SK-N-SH (cell line): ENCODE measurements at regions not wholly inside any gene's neighbourhood (a gene's known extent, or its start where the extent isn't known, plus 50 kb on each side); places are given as distances from the start of the nearest gene placed in this dataset.

Experiments
- CTCF ChIA-PET: fragments of 300-600, 350-600 bp; formaldehyde crosslinking; extraction: SDS; loops from one replicate; lab custom pipeline; 2021; lab: Yijun Ruan, JAX
- POLR2A ChIA-PET: fragments of 350-600 bp; sonication (Branson Sonifier 250); formaldehyde crosslinking; extraction: SDS; loops from one replicate; lab custom pipeline; 2020; ENCODE audit warnings: antibody characterized with exemption, inconsistent platforms; lab: Yijun Ruan, JAX
- DNase-seq: peaks from one replicate; pipeline ENCODE4 v3.0.0; 2012
- H2AFZ ChIP-seq: fragments of 200-600 bp; sonication (generic); 2 replicates; pipeline ENCODE4 v1.8.1; 2016; ENCODE audit warnings: antibody characterized with exemption, mild to moderate bottlenecking, low read depth
- H3F3A ChIP-seq: fragments of 200-600 bp; sonication (generic); replicated peaks from 2 replicates; pipeline ENCODE3; 2016; ENCODE audit warnings: antibody characterized with exemption, mild to moderate bottlenecking; ENCODE audit not compliant: insufficient read depth
- H3K27ac ChIP-seq, 2 experiments: fragments of 200-500 bp in 1 of 2; fragments of 200-600 bp in 1 of 2; sonication (Bioruptor generic) in 1 of 2; sonication (generic), shearing (Covaris generic) in 1 of 2; 2 replicates each; pipeline versions ENCODE4 v1.5.1 to v1.6.1; 2014 to 2016; ENCODE audit warnings: low read depth in 2 of 2, inconsistent platforms in 1 of 2, low read length in 1 of 2, mild to moderate bottlenecking in 1 of 2, mixed read lengths in 1 of 2
- H3K27me3 ChIP-seq: fragments of 200-600 bp; sonication (generic), shearing (Covaris generic); 2 replicates; pipeline ENCODE4 v1.6.1; 2016; ENCODE audit warnings: mixed run types; ENCODE audit not compliant: insufficient read depth
- H3K36me3 ChIP-seq, 2 experiments: fragments of 200-500 bp in 1 of 2; fragments of 200-600 bp in 1 of 2; sonication (Bioruptor generic) in 1 of 2; sonication (generic) in 1 of 2; replicated peaks in 1 of 2; 2 replicates each; pipeline versions ENCODE3 to v1.5.1; 2014 to 2016; ENCODE audit warnings: low read length in 1 of 2, mild to moderate bottlenecking in 1 of 2; ENCODE audit not compliant: insufficient read depth in 2 of 2, control insufficient read depth in 1 of 2
- H3K4me1 ChIP-seq, 2 experiments: fragments of 200-500 bp in 1 of 2; fragments of 200-600 bp in 1 of 2; sonication (Bioruptor generic) in 1 of 2; sonication (generic), shearing (Covaris generic) in 1 of 2; 2 replicates each; pipeline versions ENCODE4 v1.5.1 to v1.6.1; 2014 to 2016; ENCODE audit warnings: low read depth in 1 of 2, low read length in 1 of 2, mixed run types in 1 of 2; ENCODE audit not compliant: insufficient read depth in 2 of 2, control insufficient read depth in 1 of 2
- H3K4me2 ChIP-seq: fragments of 200-600 bp; sonication (generic), shearing (Covaris generic); 2 replicates; pipeline ENCODE4 v1.6.1; 2017; ENCODE audit warnings: mixed run types
- H3K4me3 ChIP-seq, 2 experiments: fragments of 200-500 bp in 1 of 2; fragments of 200-600 bp in 1 of 2; sonication (Bioruptor generic) in 1 of 2; sonication (generic), shearing (Covaris generic) in 1 of 2; 2 replicates each; pipeline versions ENCODE4 v1.5.1 to v1.8.1; 2014 to 2016; ENCODE audit warnings: low read depth in 2 of 2, inconsistent platforms in 1 of 2, low read length in 1 of 2, mild to moderate bottlenecking in 1 of 2, mixed read lengths in 1 of 2, moderate library complexity in 1 of 2
- H3K79me2 ChIP-seq: fragments of 200-600 bp; sonication (generic); 2 replicates; pipeline ENCODE4 v1.8.1; 2017; ENCODE audit warnings: mild to moderate bottlenecking; ENCODE audit not compliant: insufficient read depth
- H3K9ac ChIP-seq: fragments of 200-600 bp; sonication (generic); 2 replicates; pipeline ENCODE4 v1.6.1; 2017; ENCODE audit warnings: mixed run types
- H3K9me2 ChIP-seq: fragments of 200-600 bp; sonication (generic); 2 replicates; pipeline ENCODE4 v1.6.1; 2017; ENCODE audit warnings: mixed run types
- H3K9me3 ChIP-seq: fragments of 200-600 bp; sonication (generic); 2 replicates; pipeline ENCODE4 v1.6.1; 2017; ENCODE audit warnings: mixed run types, mild to moderate bottlenecking, moderate library complexity
- H4K20me1 ChIP-seq: fragments of 200-600 bp; sonication (generic); 2 replicates; pipeline ENCODE4 v1.6.1; 2017; ENCODE audit warnings: mild to moderate bottlenecking, mixed run types; ENCODE audit not compliant: insufficient read depth
- ELF1 ChIP-seq: IDR thresholded peaks from 2 replicates; pipeline ENCODE4 v1.4.0; 2012
- EZH2phosphoT487 ChIP-seq: fragments of 200-600 bp; sonication (generic); IDR thresholded peaks from 2 replicates; pipeline ENCODE4 v1.6.1; 2017; ENCODE audit warnings: low read depth, mixed run types, mild to moderate bottlenecking, antibody characterized with exemption, moderate library complexity, borderline replicate concordance
- FOSL2 ChIP-seq: IDR thresholded peaks from 2 replicates; pipeline ENCODE4 v1.4.0; 2012; ENCODE audit warnings: low read depth, mild to moderate bottlenecking, moderate library complexity, borderline replicate concordance
- FOXJ3 ChIP-seq: sonication (generic); formaldehyde crosslinking; IDR thresholded peaks from 2 replicates; pipeline ENCODE4 v1.5.1; 2020; ENCODE audit warnings: mild to moderate bottlenecking, missing genetic modification reagents
- FOXM1 ChIP-seq: IDR thresholded peaks from 2 replicates; pipeline ENCODE4 v1.4.0; 2012; ENCODE audit warnings: low read depth, mild to moderate bottlenecking
- GABPA ChIP-seq: IDR thresholded peaks from 2 replicates; pipeline ENCODE4 v1.4.0; 2012; ENCODE audit warnings: low read depth, mild to moderate bottlenecking
- GATA2 ChIP-seq: sonication (generic); formaldehyde crosslinking; IDR thresholded peaks from 2 replicates; pipeline ENCODE4 v1.5.0; 2020; ENCODE audit warnings: mild to moderate bottlenecking, missing genetic modification reagents
- MEF2A ChIP-seq: IDR thresholded peaks from 2 replicates; pipeline ENCODE4 v1.4.0; 2012; ENCODE audit warnings: low read depth, borderline replicate concordance
- NRF1 ChIP-seq: IDR thresholded peaks from 2 replicates; pipeline ENCODE4 v1.6.1; 2012; ENCODE audit warnings: low read depth, mild to moderate bottlenecking, low read length
- POLR2AphosphoS5 ChIP-seq: IDR thresholded peaks from 2 replicates; pipeline ENCODE4 v1.6.1; 2012; ENCODE audit warnings: low read depth, low read length
- RCOR1 ChIP-seq: fragments of 150-350 bp; IDR thresholded peaks from 2 replicates; pipeline ENCODE4 v1.6.1; 2017; ENCODE audit warnings: antibody characterized with exemption, low read length
- SMC3 ChIP-seq: IDR thresholded peaks from 2 replicates; pipeline ENCODE4 v1.6.1; 2012; ENCODE audit warnings: low read depth, low read length, improper control_type of control experiment
- TCF12 ChIP-seq: IDR thresholded peaks from 2 replicates; pipeline ENCODE4 v1.4.0; 2012
- TEAD4 ChIP-seq: IDR thresholded peaks from 2 replicates; pipeline ENCODE4 v1.4.0; 2012; ENCODE audit warnings: mild to moderate bottlenecking, borderline replicate concordance; ENCODE audit not compliant: insufficient read depth
- YY1 ChIP-seq: IDR thresholded peaks from 2 replicates; pipeline ENCODE4 v1.4.0; 2012; ENCODE audit warnings: low read depth, mild to moderate bottlenecking
- WGBS: methylation state at CpG from one replicate; pipeline ENCODE4 v1.1.6; 2017; ENCODE audit warnings: low lambda C conversion rate; 5-methylcytosine and 5-hydroxymethylcytosine counted together
- TF ChIP-seq, protein P1 (sequence below): fragments of 150-350 bp; IDR thresholded peaks from 2 replicates; pipeline ENCODE4 v1.6.1; 2016; ENCODE audit warnings: mild to moderate bottlenecking, low read depth, low read length
- TF ChIP-seq, protein P2 (sequence below): IDR thresholded peaks from 2 replicates; pipeline ENCODE4 v1.4.0; 2012; ENCODE audit warnings: low read depth, borderline replicate concordance
- TF ChIP-seq, protein P3 (sequence below): fragments of 200-600 bp; sonication (generic); IDR thresholded peaks from 2 replicates; pipeline ENCODE4 v1.6.1; 2017; ENCODE audit warnings: antibody characterized with exemption, mild to moderate bottlenecking, moderate library complexity
- TF ChIP-seq, protein P4 (sequence below): IDR thresholded peaks from 2 replicates; pipeline ENCODE4 v1.4.0; 2012; ENCODE audit warnings: low read depth
- TF ChIP-seq, protein P5 (sequence below): IDR thresholded peaks from 2 replicates; pipeline ENCODE4 v1.6.1; 2012; ENCODE audit warnings: mild to moderate bottlenecking, low read depth, low read length, moderate library complexity

DNA sequence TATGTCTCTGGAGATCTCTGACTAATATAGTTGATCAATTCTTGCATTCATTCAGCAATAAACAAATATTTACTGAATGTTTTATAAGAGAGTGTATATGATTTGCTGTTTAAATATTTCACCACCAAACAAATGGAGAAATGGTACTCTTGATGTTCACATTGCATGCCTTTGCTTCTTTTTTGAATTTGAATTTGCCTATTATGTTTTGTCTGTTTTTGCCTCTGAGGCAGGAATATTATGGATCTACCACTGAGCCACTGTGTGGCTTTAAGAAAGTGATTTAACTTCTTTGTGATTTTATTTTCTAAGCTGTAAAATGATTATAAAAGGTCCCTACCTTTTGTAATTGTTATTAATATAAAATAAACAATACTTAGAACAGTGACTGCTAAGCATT lies 345.0 kb downstream of the DOK5 start:
- Histone ChIP-seq H3K79me2 (no peaks in the 10 kb centered on the region), H3K9me3 (no peaks in the 10 kb centered on the region), H3K4me1 (no peaks in the 10 kb centered on the region), H3K36me3 (no peaks in the 10 kb centered on the region), H3K27me3 (no peaks in the 10 kb centered on the region), H3K9me2 (no peaks in the 10 kb centered on the region), H3K27ac (no peak overlapping the region), H2AFZ (no peak overlapping the region), H3K9ac (no peak overlapping the region), H3K4me3 (no peak overlapping the region), H3F3A (no peaks in the 10 kb centered on the region), H3K4me2 (no peak overlapping the region), H4K20me1 (no peaks in the 10 kb centered on the region)
- CTCF ChIA-PET, result no interaction called here
- DNase-seq, result no peak
- no peak for TF ChIP-seq TEAD4
- TF ChIP-seq EZH2phosphoT487, result no peak
- TF ChIP-seq MEF2A, result no peak
- TF ChIP-seq RCOR1, result no peak
- TF ChIP-seq, protein P1, sequence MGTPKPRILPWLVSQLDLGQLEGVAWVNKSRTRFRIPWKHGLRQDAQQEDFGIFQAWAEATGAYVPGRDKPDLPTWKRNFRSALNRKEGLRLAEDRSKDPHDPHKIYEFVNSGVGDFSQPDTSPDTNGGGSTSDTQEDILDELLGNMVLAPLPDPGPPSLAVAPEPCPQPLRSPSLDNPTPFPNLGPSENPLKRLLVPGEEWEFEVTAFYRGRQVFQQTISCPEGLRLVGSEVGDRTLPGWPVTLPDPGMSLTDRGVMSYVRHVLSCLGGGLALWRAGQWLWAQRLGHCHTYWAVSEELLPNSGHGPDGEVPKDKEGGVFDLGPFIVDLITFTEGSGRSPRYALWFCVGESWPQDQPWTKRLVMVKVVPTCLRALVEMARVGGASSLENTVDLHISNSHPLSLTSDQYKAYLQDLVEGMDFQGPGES, result no peak
- TF ChIP-seq FOSL2, result no peak
- no peak for TF ChIP-seq ELF1
- TF ChIP-seq NRF1, result no peak
- no peak for TF ChIP-seq YY1
- TF ChIP-seq, protein P2, sequence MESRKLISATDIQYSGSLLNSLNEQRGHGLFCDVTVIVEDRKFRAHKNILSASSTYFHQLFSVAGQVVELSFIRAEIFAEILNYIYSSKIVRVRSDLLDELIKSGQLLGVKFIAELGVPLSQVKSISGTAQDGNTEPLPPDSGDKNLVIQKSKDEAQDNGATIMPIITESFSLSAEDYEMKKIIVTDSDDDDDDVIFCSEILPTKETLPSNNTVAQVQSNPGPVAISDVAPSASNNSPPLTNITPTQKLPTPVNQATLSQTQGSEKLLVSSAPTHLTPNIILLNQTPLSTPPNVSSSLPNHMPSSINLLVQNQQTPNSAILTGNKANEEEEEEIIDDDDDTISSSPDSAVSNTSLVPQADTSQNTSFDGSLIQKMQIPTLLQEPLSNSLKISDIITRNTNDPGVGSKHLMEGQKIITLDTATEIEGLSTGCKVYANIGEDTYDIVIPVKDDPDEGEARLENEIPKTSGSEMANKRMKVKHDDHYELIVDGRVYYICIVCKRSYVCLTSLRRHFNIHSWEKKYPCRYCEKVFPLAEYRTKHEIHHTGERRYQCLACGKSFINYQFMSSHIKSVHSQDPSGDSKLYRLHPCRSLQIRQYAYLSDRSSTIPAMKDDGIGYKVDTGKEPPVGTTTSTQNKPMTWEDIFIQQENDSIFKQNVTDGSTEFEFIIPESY, result no peak
- POLR2A ChIA-PET, result no interaction called here

DNA sequence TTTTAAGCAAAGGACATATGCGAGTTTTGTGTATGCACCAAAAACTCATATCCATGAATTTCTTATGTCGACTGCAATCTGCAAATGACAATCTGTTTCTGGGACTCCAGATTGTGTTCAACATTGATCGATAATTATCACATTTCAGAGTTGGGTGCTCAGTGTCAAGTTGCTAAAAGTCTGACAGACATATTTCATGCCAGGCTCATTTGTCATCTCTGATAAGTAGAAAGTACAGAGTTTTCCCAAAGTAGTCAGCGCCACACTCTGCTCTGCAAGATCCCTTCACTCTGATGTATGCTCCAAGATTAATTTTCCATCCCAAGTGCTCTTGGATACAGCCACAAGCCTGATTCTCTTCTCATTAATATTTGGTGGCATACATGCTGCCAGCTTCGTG lies 331.1 kb downstream of the DOK5 start:
- Histone ChIP-seq H3K27me3 (no peaks in the 10 kb centered on the region), H4K20me1 (no peaks in the 10 kb centered on the region), H3K9ac (no peak overlapping the region), H3K4me3 (no peak overlapping the region), H3K9me2 (no peaks in the 10 kb centered on the region)
- WGBS, result 16% methylated on average over 5 of the region's 5 CpGs
- DNase-seq, result no peak
- ChIA-PET CTCF (no interaction called here), POLR2A (no interaction called here)
- TF ChIP-seq GATA2 (CRISPR knock-in tag), result no peak
- TF ChIP-seq FOXM1, result no peak
- TF ChIP-seq, protein P3, sequence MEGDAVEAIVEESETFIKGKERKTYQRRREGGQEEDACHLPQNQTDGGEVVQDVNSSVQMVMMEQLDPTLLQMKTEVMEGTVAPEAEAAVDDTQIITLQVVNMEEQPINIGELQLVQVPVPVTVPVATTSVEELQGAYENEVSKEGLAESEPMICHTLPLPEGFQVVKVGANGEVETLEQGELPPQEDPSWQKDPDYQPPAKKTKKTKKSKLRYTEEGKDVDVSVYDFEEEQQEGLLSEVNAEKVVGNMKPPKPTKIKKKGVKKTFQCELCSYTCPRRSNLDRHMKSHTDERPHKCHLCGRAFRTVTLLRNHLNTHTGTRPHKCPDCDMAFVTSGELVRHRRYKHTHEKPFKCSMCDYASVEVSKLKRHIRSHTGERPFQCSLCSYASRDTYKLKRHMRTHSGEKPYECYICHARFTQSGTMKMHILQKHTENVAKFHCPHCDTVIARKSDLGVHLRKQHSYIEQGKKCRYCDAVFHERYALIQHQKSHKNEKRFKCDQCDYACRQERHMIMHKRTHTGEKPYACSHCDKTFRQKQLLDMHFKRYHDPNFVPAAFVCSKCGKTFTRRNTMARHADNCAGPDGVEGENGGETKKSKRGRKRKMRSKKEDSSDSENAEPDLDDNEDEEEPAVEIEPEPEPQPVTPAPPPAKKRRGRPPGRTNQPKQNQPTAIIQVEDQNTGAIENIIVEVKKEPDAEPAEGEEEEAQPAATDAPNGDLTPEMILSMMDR, result no peak
- TF ChIP-seq FOXJ3 (CRISPR knock-in tag), result no peak
- TF ChIP-seq GABPA, result no peak
- TF ChIP-seq SMC3, result no peak
- TF ChIP-seq TCF12, result no peak
- no peak for TF ChIP-seq EZH2phosphoT487
- TF ChIP-seq MEF2A, result no peak
- TF ChIP-seq, protein P4, sequence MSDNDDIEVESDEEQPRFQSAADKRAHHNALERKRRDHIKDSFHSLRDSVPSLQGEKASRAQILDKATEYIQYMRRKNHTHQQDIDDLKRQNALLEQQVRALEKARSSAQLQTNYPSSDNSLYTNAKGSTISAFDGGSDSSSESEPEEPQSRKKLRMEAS, result no peak
- TF ChIP-seq NRF1, result no peak
- TF ChIP-seq, protein P5, sequence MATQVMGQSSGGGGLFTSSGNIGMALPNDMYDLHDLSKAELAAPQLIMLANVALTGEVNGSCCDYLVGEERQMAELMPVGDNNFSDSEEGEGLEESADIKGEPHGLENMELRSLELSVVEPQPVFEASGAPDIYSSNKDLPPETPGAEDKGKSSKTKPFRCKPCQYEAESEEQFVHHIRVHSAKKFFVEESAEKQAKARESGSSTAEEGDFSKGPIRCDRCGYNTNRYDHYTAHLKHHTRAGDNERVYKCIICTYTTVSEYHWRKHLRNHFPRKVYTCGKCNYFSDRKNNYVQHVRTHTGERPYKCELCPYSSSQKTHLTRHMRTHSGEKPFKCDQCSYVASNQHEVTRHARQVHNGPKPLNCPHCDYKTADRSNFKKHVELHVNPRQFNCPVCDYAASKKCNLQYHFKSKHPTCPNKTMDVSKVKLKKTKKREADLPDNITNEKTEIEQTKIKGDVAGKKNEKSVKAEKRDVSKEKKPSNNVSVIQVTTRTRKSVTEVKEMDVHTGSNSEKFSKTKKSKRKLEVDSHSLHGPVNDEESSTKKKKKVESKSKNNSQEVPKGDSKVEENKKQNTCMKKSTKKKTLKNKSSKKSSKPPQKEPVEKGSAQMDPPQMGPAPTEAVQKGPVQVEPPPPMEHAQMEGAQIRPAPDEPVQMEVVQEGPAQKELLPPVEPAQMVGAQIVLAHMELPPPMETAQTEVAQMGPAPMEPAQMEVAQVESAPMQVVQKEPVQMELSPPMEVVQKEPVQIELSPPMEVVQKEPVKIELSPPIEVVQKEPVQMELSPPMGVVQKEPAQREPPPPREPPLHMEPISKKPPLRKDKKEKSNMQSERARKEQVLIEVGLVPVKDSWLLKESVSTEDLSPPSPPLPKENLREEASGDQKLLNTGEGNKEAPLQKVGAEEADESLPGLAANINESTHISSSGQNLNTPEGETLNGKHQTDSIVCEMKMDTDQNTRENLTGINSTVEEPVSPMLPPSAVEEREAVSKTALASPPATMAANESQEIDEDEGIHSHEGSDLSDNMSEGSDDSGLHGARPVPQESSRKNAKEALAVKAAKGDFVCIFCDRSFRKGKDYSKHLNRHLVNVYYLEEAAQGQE, result no peak
- no peak for TF ChIP-seq POLR2AphosphoS5
- TF ChIP-seq, all 33 proteins: peak for 0
- Histone ChIP-seq H3K4me2 (no peak overlapping the region), H3K27ac (no peak overlapping the region), H3K9me3 (no peaks in the 10 kb centered on the region), H3K79me2 (no peaks in the 10 kb centered on the region), H3K36me3 (no peaks in the 10 kb centered on the region), H3F3A (no peaks in the 10 kb centered on the region), H2AFZ (no peak overlapping the region), H3K4me1 (no peaks in the 10 kb centered on the region; a peak in 1 of 4 replicates)
